Activated CD8-positive, alpha-beta memory T cell treated with anti-CD3 and anti-CD28 coated beads for 1 hour (primary cell): ENCODE measurements at regions not wholly inside any gene's neighbourhood (a gene's known extent, or its start where the extent isn't known, plus 50 kb on each side); places are given as distances from the start of the nearest gene placed in this dataset.
"Not testable (repeated sequence)": the region's sequence is repeated elsewhere in the genome, so short reads cannot be mapped to it uniquely, and the experiment has no call there.

Experiments
- DNase-seq, 2 donors: peaks; one replicate each; pipeline ENCODE4 v3.0.0-alpha.2; 2020; ENCODE audit warnings: low read depth in 1 of 2; ENCODE audit errors: extremely low read depth in 1 of 2

DNA sequence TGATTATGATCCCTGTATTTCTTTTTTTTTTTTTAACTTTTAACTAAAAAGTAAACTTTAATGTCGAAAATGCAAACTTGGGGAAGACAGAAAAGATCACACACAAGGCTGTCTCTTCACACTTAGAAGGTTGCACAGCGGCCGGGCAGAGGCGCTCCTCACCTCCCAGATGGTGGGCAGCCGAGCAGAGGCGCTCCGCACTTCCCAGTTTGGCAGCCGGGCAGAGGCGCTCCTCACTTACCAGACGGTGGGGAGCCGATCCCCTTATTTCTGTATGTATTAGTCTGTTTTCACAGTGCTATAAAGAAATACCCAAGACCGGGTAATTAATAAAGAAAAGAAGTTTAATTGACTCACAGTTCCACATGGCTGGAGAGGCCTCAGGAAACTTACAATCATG, 805.6 kb upstream of the SPRY2 start:
- DNase-seq: not testable (repeated sequence)

- DNase-seq: no peak
Measured at GRCh38 chr13:81142306-81142999, 801.5 kb upstream of the SPRY2 start.

DNA sequence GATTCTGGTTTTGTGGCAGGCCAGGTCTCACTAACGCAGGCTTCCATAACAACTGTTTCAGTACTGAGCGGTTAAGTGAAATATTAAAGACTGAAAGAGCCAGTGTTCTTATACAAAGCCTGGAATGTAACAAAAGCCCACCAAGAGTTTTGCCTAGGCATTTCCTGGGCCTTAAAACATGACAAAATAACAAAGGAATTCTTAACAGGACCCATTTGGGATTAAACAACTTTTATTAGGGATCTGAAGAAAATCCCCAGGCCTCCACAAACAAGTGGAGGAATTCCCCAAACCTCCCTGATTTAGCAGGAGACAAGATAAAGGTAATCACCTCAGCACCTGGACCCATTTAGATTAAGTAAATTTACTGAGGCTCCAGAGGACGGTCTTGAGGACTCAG, 799.7 kb upstream of the SPRY2 start:
- no peak for DNase-seq

DNA sequence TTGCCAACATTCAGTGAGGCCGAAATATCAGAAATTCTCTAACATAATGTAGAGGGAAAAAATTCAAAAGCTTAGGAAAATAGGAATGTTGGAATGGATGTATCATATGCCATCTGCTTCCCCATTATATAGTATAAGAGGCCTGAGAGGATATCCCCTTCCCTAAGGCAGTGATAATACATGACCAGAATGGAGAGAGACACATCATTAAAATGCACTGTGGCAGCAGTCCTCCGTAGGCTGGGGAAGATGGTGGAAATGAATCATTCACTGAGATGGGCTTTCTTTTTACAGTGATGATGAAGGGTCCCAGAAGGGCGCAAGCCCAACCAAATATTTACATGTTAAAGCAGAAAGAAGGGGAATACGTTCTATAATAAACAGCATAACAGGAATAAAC, 799.1 kb upstream of the SPRY2 start:
- DNase-seq: no peak

DNA sequence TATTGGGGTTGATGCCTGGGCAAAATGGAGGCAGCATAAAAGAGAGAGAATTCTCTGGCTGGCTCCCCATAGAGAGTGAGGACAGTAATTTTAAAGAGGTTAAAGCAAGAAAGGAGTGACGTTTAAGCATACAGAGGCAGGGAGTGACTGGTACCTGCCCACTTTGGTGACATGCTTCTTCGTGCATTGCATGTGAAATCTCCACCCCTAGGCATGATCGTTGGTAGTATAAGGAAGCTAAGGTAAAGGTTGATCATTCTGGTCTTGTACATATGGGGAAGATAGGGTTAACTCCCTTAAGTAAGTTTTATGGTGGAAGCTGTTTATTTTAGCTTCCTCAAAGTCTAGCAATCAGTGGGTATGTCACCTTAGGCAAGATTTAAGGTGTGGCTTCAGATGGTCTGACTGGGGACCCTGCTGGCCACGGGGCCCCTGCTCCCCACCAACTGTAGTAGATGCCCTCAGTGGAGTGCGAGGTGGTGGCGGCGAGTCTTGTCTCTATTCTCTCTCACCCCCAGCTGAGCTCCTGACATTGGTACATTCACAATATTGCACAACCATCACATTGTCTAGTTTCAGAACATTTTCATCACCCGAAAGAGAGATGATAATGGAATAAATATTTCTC, 797.5 kb upstream of the SPRY2 start:
- DNase-seq: no peak

- no peak for DNase-seq
Measured at GRCh38 chr13:81133066-81133465, 792.1 kb upstream of the SPRY2 start.

DNA sequence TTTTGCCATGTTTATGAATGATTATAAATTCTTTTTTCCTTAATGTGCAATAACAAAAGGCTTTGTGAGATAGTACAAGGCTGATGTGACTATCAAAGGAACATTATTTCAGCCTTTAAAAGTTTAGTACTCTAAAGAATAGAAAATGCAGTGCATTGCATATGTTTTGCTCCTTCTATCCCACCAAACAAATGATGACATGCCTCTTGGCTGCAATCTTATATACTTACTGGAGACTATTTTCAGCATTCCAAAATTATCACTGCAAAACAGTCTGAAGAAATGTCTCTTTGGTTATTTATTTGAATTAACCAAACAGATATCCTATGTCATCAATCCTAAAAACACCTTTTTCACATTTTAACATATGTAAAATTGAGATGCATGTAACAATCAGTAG, 776.5 kb upstream of the SPRY2 start:
- DNase-seq: no peak

DNA sequence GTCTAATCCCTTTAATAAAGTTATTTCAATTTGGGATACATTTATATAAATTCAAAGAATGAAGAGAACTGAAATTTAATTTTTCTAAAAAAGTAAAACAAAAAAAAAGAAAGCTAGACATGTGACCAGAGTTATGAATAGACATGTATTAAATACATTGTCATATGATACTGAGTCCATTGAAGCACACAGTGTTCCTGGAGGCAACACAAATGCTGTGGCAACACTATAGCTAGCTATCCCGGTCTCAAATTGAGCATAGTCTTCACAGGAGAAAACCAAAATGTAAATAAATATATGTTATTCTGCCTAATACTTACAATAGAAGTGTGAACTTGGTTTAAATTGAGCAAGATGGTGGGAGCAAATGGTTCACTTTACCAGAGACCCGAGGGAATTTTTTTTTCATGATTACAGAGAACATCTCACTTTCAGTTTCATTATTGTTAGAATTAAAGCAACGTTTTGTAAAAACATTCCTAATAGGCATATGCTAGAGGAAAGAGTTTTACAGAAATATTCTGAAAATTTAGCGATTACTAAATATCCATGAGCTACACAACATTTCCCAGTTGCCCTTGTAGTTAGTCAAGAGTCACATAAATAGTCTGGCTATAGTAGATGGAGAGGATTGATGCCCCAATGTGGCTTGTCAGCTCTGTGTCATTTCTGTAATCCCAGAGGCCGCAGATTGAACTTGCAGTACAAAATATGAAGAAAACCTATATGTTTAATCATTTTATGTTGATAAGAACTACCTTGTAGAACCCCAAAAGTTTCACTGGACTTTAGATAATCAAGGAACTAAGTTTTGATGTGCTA, 775.7 kb upstream of the SPRY2 start:
- no peak for DNase-seq

- no peak for DNase-seq
Measured at GRCh38 chr13:81109026-81109425, 768.1 kb upstream of the SPRY2 start.

GRCh38 chr13:81106348-81106747, 765.4 kb upstream of the SPRY2 start:
- DNase-seq: no peak

DNA sequence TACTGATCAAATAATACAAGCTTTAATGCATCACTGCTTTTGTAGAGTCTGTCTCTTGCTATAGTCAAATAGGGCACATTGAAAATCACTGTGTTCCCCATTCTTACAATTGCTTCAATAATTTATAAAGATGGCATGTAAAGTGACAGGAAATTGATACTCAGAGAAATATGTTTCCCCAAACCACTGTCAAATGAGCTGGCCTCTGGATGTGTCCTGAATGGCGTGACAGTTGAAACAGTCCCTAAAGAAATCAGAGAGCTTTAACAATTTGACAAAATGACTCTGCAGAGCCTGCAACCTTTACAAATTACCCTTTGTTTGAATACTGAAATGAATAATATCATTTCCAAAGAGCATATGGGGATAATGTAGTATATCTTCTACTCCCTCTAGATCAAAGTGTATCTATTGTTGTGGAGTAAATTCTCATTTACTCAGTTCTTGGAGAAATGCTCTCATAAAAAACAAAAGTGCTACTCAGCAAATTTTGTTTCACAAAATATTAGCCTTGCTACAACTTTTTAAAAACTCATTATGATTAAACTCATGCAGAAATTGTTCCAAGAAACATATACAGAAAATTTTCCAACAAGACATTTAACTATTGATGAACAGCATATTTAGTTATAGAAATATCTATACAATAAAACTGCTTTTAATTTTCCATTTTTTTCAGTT, 763.2 kb upstream of the SPRY2 start:
- no peak for DNase-seq

GRCh38 chr13:81102066-81102465, 761.1 kb upstream of the SPRY2 start:
- DNase-seq: not testable (repeated sequence)

GRCh38 chr13:81089371-81090157, 748.6 kb upstream of the SPRY2 start:
- DNase-seq: no peak

GRCh38 chr13:81080911-81081454, 740.1 kb upstream of the SPRY2 start:
- no peak for DNase-seq

DNA sequence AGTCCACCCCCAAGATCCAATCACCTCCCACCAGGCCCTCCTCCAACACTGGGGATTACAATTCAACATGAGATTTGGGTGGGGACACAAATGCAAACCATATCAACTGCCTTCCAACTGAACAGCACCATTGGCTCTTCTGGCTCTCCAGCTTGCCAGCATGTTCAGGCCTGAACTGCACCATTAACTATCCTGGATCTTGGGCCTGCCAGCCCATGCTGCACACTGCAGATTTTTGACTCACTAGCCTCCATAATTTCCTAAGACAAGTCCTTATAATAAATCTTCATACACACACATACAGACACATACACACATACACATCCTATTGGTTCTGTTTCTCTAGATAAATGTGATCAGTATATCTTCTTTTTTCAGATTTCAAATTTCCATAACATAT, 737.1 kb upstream of the SPRY2 start:
- DNase-seq: no peak

- DNase-seq: not testable (repeated sequence)
Measured at GRCh38 chr13:81069822-81070221, 728.9 kb upstream of the SPRY2 start.

GRCh38 chr13:81058916-81059290, 718.0 kb upstream of the SPRY2 start:
- DNase-seq: no peak

- DNase-seq: no peak
Measured at GRCh38 chr13:81058211-81058915, 717.4 kb upstream of the SPRY2 start.

DNA sequence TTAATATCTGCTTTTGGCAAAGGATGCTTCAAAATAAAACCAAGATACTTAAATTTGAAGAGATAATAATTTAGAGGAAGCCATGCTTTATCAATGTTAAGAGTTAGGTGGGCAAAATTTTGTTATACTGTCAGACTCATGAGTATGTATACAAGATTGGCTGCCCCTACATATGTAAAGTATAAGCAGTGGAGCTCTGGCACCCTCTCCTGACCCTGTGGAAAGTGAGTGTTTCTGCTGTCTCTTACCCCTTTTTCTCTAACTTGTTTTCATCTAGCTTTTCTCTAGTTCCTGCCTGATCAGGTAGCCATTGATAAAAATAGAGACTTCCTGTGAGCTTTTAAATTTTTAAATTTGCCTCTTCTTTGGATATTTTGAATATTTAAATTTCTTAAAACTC, 710.9 kb upstream of the SPRY2 start:
- DNase-seq: no peak

- no peak for DNase-seq
Measured at GRCh38 chr13:81048026-81048461, 707.1 kb upstream of the SPRY2 start.
